ENCODE measurements at regions not wholly inside any gene's neighbourhood (a gene's known extent, or its start where the extent isn't known, plus 50 kb on each side); places are given as distances from the start of the nearest gene placed in this dataset.
A peak's percentile ranks its signal among the peaks of the same experiment; 100 is the strongest.
"Not testable (repeated sequence)": the region's sequence is repeated elsewhere in the genome, so short reads cannot be mapped to it uniquely, and the experiment has no call there.

DNA sequence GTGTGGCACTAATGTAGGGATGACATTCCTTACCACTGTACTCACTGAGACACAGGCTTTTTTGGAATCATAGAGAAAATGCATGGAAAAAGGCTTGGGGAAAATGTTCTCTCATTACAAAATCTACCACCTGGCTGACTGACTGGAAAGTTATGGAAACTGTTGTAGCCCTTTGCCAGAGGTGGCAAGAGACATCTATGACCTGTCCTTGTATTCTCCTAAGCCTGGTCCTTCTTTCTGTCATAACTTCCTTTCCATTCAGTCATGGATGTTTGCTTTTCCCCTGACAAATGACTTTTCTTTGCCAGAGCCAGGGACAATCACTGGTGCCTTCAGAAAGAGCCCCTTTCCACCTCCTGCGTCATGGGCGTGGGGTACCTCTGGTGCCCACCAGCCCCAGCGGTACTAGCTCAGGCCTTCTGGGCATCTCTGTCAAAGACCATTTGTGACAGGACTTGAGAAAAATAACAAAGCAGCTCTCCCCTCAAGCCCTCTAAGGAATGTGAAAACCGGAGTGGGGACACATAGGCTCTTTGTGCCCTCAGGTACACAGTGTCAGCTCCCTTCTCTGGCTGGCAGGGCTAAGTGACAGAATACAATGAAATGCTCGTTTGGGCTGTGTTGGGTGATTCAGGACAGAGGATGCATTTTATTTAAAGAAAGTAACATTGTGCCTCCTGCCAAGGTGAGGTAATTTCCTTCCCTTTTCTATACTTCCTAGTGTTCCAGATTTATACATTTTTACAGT, 381.1 kb upstream of the RASGRP1 start:
- DNase-seq (ENCODE audit: low read depth in 2 of 2): peak; percentile 33 to 73

DNA sequence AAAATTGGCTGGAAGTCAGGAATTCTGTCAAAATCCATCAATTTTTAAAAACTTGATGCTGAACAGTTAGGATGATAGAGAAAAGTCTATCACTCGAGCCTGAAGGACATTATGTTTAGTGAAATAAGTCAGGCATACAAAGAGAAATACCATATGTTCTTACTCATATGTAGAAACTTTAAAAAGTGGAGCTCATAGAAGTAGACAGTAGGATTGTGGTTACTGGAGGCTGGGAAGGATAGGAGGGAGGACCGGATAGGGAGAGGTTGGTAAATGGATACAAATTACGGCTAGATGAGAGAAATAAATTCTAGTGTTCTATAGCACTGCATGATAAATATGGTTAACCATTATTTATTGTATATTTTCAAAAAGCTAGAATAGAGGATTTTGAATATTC, 389.5 kb upstream of the RASGRP1 start:
- DNase-seq (ENCODE audit: low read depth in 2 of 2): no peak

DNA sequence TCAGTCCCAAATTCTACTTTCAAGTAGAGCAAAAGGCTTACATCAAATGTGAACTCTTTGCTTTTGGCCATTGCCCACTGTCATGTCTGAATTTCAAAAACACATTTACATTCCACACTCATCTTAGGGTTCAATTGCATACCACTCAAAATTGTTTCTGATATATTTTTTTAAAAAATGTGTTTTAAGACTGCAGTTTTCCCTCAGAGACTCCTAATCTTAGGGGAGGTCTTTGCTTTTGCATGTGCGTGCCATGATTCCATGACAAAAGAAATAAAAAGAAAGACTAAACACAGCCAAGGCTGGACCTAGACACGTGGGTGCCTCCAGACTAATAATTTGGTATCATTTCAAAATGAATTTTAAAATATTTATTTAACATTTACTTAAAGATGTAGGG, 396.8 kb upstream of the RASGRP1 start:
- DNase-seq (ENCODE audit: low read depth in 2 of 2): no peak

DNA sequence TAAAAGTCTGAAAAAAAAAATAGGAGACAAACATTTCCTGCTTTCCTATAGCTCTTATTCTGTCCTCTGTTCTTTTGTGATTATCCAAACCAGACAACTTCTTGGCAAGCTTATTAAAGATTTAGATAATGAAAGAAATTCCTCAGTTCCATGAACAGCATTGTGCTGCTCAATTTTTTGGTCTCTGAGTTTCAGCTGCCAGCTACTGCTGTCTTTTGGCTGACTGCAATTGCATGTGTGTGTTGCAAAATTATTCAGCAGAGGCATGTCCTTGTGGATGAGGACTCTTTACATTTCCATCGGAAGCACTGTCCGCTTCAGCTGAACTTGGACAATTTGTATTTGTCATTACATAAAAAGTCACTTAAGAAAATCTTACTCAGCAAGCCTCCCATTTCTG, 397.3 kb upstream of the RASGRP1 start:
- peak in 1 of 2 donors; percentile 11 for DNase-seq (ENCODE audit: low read depth in 2 of 2)

DNA sequence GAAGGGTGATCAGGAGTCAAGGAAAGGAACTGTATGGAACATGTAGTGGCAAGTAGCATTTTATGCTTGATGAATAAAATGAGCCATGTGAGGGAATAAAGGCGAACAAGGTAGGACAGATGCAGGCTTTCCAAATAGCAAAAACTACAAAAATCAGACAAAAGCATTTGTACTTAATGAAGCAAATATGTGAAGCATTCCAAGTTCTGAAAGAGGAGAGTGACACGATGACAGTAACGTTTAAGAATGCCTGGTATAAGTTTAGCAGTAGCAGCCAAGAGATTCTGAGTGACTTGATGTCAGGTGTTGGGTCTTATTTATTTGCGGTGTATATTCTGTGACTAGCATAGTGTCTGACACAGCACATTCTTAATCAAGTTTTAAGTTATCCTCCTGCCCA, 408.2 kb upstream of the RASGRP1 start:
- DNase-seq (ENCODE audit: low read depth in 2 of 2): no peak

DNA sequence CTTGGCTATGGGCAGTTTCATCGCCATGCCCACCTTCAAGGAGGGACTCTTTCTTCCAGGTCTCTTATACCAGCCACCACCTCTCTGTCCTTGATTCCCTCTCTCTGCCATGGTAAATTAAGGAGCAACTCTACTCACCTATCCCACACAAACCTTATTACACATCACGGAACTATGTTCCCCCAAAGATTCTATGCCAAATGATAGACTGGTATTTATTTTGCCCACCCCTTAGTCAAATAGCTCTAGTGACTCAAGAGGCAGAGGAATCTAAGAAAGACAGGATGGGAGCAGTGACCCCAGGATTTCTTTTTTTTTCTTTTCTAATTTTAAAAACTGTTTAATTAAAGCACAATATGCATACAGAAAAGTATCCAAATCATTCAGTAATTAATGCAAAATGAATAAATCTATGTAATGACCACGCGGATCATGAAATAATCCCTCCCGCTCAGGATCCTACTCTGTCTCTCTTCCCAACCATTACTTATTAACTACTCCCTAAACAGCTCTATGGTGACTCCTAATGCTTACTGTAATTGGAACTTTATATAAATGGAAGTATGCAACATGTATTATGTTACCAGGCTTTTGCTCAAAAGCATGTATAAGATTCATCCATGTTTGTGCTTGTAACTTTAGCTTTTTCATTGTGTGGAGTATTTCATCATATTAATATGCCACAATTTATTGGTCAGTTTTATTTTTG, 410.8 kb upstream of the RASGRP1 start:
- DNase-seq (ENCODE audit: low read depth in 2 of 2): no peak

DNA sequence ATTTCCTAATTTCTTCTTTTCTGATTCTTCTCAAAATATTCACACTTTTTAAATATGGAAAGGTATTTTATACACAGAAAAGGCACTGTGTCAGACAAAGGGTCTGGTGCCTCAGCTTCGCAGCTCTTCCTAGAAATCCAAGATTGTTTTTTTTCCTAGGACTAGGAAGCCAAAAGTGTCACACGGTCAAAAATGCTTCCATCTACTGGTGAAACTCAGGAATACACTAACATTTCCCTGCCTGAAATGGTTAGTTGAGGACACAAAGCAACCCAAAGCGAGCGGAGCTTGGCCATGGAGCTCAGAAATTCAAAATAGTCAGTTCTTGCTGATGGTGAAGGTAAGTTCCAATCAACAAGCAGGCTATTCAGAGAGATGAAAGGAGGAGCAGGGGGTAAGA, 426.5 kb upstream of the RASGRP1 start:
- peak; percentile 35 to 76 for DNase-seq (ENCODE audit: low read depth in 2 of 2)

DNA sequence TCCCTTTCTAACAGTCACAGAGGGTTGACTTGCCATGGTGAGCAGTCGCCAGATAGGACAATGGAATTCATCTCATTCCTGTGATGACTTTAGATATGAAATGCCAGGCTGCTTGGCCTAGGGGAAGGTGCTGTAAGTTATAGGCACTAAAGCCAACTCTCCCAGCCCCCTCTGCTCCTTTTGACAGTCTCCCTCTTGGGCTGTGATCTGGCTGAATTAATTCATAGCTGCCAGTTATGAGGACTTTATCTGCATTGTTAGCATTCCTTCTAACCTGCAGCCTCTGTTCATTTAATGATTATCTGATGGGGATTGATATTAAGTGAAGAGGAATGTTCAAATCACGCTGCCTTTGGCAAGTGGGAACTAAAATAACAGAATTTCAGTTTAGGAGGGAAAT, 427.1 kb upstream of the RASGRP1 start:
- DNase-seq (ENCODE audit: low read depth in 2 of 2): peak in 1 of 2 donors; percentile 4

DNA sequence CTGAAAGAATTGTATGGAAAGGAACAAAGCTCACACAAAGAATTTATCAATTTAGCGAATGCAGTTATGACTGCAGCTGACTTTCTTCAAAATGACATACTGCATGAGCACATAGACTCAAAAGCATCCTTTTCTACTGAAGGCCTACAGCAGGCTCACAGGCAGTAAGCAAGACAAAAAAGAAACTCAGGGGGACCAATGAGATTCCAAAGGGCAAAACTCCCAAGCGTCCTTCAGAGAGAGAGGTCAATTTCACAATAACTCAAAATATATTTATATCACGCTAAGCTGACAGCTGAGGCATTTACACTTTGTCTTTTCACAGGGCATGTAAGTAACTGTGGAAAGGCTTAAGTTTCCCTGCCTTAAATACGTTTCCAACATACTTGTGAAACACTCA, 427.9 kb upstream of the RASGRP1 start:
- no peak for DNase-seq (ENCODE audit: low read depth in 2 of 2)

DNA sequence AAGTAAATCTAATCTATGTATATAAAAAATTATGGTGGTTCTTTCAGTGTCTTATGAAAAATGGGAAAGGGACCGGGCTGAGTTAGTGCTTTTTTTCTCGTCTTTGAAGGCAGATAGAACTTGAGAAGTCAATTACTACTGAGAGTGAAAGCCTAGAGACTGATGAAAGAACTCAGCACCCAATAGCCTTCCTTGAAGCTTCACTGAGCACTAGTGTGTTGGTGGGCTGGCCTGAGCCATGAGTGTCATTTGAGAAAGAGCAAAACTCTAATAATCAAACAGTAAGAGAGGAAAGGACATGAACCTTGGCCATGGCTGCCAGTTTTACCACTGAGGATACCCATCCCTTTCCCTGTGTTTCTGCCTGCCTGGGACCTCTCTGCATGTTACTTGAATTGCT, 428.3 kb upstream of the RASGRP1 start:
- no peak for DNase-seq (ENCODE audit: low read depth in 2 of 2)

DNA sequence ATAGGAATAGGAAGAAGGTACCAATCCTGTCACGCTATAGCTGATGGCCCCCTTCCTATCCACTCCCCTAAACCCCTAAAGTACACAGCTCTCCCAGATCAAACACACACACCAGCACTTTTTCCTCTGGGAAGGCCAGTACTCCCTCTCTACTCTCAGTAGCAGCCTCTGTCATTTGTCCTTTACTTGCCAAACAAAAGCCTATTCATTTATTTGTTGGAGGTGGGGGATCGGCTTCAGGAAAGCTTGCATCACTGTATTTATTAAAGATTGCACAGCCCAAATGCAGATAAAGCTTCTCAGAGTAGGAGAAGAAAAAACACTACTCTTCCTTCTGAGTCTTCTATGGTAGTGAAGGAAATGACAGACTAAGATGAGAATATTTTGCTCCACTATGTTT, 429.7 kb upstream of the RASGRP1 start:
- DNase-seq (ENCODE audit: low read depth in 2 of 2): peak in 1 of 2 donors; percentile 56

DNA sequence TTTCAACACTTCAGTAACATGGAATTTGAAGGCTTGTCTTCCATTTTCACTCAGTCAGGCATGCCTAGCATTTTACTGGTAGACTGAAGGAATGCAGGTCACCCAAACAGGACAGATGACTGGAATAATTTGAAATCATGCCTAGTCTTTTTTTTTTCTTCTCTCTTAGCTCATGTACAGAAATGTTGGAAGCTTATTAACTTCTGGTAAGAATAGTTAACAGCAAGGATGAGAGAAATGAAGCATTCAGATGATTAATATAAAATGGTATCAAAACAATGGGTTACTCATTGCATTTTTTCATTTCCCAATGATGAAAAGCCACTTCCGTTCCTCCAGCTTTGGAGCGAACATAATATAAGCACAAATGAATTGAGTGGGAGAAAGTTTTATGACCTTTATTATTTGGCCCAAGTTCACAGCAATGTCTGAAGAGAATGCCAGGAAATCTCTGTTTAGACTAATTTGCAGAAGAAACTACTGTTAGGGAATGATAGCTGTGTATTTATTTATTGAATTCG, 431.6 kb upstream of the RASGRP1 start:
- peak; percentile 82 to 94 for DNase-seq (ENCODE audit: low read depth in 2 of 2)

DNA sequence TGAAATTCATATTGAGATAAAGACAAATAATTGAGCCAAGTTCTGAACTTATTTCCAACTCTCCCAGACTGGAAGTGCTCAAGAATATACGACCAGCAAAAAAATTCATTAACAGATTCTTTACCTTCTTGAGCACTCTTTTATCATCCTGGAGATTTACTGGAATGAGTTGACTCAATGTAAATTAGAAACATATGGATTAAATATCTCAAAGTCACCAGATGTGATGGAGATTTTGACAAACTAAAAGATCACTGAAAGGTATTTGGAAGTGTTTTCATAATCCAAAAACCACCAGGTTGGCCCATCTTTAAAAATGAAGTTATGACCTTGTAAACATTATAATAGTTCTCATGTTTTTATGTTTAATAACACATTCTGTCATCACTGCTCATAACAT, 433.2 kb upstream of the RASGRP1 start:
- no peak for DNase-seq (ENCODE audit: low read depth in 2 of 2)

DNA sequence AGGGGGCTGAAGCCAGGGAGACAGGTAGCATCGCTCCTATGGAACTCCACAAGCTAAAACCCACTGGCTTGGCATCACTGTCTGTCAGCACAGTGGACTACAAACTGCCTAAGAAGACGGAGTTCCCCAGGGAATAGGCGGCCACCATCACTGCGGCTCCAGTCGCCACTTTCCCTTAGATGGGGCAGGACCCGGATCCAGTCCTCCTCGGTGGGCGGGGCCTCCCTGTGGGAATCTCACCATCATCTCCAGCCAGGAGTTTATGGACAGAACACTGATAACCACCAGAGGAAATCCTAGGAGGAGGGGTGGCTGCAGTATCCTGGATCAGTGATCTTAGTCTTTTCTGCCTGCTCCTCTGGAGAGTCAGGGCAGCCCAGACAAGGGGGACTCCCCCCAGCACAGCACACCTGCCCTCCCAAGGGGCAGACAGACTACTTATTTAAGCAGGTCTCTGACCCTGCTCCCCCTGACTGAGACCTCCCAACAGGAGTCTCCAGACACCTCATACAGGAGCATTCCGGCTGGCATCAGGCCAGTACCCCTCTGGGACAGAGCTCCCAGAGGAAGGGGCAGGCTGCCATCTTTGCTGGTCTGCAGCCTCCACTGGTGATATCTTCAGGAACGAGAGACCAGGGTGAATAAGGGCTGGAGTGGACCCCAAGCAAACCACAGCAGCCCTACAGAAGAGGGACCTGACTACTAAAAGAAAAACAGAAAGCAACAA, 435.6 kb upstream of the RASGRP1 start:
- no peak for DNase-seq (ENCODE audit: low read depth in 2 of 2)

DNA sequence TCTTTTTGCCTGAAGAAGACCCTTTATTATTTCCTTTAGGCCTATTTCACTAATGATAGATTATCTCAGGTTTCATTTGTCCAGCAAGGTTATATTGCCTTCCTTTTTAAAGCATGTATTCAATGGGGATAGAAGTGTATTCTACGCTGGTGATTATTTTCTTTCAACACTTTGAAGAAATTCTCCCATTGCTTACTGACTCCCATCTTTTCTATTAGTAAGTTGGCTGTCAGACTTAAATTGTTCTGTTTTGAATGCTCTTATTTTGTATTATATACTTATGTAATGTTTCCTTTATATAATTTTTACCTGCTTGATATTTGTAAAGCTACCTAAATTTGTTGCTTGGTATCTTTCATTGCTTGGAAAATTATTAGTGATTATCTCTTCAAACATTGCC, 445.1 kb upstream of the RASGRP1 start:
- no peak for DNase-seq (ENCODE audit: low read depth in 2 of 2)

DNA sequence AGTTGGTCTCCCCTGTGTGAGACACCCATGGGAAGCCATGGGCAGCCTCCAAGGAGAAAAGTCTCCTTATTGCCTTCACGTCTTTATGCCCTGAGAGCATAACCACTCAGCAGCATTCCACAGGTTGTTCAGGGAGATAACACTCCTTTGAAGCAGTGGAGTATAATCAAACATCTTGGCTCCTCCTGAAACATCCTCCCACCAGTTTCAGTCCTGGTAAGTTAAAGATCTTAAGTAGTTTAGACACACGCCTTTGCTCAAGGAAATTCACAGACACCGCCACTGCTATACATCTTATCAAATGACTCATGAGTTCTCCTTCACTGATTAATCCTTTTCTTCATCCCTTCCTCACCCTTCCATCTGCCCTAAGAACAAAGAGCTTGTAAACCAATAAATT, 446.5 kb upstream of the RASGRP1 start:
- not testable (repeated sequence) for DNase-seq (ENCODE audit: low read depth in 2 of 2)

DNA sequence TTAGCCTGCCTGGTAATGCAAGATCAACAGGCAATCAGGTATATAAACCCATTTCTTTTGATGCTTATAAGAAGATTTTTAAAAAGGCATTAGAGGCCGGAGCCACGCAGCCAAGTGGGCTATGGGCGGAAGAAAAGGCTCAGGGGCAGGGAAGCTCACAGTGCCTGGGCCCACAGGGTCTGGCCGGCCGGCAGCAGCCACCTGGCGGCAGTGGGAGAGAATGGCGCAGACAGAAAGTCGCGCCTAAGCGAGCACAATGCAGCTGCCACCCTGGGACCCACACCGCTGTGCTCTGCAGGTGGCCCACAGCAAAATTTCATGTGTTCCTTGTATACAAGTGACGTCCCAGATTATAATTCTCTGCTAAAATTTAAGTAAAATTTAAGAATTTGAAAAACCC, 448.6 kb upstream of the RASGRP1 start:
- no peak for DNase-seq (ENCODE audit: low read depth in 2 of 2)

DNA sequence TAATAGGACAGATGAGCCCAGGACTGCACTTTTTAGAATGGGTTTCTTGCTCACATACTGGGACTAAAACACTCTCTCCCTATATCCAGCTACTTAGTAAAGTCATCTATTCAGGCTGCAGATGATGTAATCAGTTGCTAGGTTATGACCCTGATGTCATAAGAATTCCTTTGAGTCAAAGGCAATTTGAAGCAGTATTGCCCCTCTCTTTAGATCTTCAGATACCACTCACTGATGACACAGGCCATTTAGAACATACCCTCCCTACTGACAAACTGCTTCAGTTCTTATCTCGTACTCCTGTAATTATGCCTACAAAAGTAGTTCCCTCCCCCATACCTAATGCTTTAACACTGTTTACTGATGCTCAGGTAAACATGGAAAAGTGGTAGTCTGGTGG, 450.1 kb upstream of the RASGRP1 start:
- DNase-seq (ENCODE audit: low read depth in 2 of 2): no peak

DNA sequence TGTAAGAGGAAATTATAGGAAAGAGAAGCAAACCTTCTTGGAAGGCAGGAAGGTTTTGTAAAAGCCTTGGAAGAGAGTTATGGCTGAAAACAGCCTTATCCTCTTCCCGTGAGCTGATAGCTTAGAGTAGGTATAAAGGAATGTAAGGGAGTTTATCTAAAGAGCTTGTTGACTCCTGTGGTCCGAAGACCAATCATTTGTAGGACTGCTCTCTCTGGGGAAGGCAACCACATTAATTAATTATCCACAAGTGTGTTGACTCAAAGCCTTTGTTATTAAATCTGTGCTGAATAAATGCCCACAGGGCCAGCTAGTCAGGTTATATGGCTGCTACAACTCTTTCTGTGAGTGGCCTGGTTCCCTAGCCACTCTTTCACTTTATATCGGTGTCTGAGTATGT, 452.1 kb upstream of the RASGRP1 start:
- no peak for DNase-seq (ENCODE audit: low read depth in 2 of 2)

DNA sequence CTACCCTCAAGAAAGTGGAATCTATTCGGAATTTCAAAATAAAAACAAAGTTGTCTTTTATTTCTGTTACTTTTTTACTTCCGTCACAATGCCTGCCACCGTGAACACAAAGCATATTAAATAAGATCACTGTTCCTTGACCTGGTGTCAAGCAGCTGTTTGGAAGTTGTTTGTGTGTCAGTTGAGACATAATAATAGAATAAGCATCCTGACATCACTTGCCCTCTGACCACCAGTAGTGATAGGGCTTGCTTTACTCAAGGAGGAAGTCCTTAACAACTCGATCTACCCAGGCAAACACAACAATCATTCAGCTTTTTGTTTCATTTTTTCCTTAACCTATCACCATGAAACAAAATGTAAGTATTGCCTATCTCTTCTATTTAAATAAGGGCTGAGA, 454.4 kb upstream of the RASGRP1 start:
- peak in 1 of 2 donors; percentile 22 for DNase-seq (ENCODE audit: low read depth in 2 of 2)

DNA sequence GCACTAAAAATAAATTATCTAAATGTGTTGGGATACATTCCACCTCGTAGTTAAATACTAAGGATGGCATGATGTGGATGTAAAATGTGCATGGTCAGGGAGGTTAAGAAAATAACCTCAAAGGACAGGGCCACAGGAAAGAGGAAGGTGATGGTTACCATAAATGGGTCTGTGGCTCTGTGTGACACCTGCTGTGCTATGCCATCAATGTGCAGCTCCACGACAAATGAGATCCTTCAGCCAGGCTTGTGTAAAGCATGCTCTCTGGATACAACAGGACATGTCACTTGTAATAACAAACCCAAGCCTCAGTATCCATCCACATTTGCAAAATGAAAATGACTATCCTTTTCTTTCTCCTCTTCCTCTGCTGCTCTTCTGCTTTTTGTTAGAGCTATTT, 456.7 kb upstream of the RASGRP1 start:
- DNase-seq (ENCODE audit: low read depth in 2 of 2): no peak

DNA sequence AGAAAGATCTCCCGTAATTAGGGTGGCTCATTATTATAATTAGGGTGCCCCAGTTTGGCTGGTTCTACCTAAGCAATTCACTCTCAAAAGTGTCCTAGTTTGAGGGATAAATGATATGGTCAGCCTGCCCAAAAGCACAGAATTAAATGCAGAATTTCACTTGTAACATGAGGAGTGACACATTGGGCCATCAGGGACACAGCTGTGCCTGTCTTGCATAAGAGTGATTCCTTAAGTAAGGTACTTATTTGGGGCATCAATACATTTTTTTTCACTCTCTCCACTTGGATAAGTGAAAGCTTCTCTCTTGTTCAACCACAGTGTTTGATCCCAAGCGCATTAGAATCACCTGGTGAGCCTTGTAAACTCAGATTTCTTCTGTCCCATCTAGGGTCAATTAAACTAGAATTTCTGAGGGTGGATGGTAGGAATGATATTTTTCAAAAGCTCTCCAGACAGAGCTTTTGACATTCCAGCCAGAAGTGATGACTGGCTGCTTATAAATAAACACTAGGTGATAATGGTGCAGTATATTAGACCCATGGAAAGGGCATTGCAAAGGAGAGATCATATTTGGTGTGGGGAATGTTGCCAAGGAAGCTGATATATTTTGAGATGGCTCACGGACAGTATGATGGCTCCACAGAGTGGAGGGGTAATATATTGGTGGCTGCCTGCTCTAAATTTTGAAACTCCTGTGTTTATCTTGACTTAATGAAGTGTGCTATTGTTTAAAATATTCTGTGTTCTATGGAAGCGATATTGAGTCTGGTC, 458.1 kb upstream of the RASGRP1 start:
- DNase-seq (ENCODE audit: low read depth in 2 of 2): no peak

Measured in dermis microvascular lymphatic vessel endothelial cell (primary cell).